ENCODE measurements at regions not wholly inside any gene's neighbourhood (a gene's known extent, or its start where the extent isn't known, plus 50 kb on each side); places are given as distances from the start of the nearest gene placed in this dataset.
"Not testable (repeated sequence)": the region's sequence is repeated elsewhere in the genome, so short reads cannot be mapped to it uniquely, and the experiment has no call there.

DNA sequence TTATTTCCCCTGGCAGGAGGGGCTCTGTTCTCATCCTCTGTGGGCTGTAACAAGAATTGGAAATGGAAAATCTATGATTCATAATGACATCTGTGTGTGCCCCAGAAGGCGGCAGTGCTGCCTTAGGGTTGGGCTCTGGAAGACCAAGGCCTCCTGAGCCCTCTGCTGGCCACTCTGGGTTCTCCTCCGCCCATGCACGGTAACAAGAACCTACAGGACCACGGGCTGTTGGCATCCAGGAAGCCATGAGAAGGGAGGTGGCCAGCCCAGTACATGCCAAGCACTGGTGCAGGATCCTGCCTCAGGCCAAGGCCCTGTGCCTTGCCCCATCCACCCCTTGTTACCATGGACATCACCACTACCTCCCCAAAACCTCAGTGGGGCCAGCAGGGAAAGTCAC lies 454.2 kb downstream of the TP53TG3F start:
- not testable (repeated sequence) for DNase-seq

GRCh38 chr16:33920761-33921545 lies 461.5 kb downstream of the TP53TG3F start:
- DNase-seq = peak; percentile 25

DNA sequence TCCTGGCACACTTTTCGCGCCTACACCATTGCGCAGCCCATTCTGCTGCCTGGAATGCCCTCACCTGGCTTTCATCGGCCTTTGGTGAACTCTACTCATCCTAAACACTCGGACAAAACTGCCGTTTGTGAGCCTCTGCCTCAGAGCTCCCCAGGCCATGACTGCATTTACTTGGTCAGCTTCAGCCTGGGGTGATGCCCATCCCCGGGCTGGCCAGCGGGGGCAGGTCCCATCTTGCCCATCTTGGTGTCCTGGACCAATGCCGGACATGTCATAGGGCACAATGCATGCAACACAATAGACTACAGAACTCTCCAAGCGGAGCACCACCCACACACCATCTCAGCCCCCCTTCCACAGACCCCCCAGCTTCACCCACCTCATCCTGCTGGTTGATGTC lies 463.5 kb downstream of the TP53TG3F start:
- not testable (repeated sequence) for DNase-seq

GRCh38 chr16:33928026-33928425 lies 468.6 kb downstream of the TP53TG3F start:
- not testable (repeated sequence) for DNase-seq

- DNase-seq = not testable (repeated sequence)
Measured at GRCh38 chr16:33932191-33932590, 472.8 kb downstream of the TP53TG3F start.

- not testable (repeated sequence) for DNase-seq
Measured at GRCh38 chr16:33933039-33933438, 473.6 kb downstream of the TP53TG3F start.

- DNase-seq = not testable (repeated sequence)
Measured at GRCh38 chr16:33935766-33936165, 476.4 kb downstream of the TP53TG3F start.

DNA sequence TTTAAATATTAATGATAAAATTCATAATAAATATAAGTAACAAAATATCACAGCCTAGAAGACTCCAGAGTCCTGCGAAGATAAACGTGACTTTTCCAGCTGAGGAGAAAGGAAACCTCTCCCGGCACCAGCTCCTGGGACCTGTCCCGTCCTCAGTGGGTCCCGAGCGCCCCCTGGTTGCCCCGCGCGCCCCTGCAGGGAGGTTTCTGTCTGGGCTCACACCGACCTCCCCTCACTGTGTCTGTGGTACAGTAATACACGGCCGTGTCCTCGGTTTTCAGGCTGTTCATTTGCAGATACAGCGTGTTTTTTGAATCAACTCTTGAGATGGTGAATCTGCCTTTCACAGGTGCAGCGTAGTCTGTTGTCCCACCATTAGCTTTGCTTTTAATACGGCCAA lies 478.7 kb downstream of the TP53TG3F start:
- DNase-seq = not testable (repeated sequence)

GRCh38 chr16:33961536-33961935 lies 502.1 kb downstream of the TP53TG3F start:
- not testable (repeated sequence) for DNase-seq

- not testable (repeated sequence) for DNase-seq
Measured at GRCh38 chr16:33965534-33965933, 506.1 kb downstream of the TP53TG3F start.

DNA sequence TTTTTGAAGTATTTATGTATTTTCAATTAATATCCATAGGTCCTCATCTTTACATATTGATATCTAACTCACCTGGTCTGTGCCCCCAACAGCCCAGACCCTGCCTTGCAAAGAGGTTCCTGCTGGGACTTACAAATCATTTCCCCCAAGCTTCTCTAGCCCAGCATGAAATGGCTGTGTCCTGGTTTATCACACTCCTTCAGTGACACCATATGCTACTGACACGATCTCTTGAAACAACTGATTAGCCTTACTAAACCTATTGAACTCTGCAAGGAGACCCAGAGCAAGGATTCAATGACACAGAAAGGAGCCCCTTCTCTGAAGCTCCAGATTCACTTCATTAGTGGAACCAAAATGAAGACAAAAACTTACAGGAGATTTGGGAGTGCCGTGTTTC lies 507.4 kb downstream of the TP53TG3F start:
- not testable (repeated sequence) for DNase-seq

DNA sequence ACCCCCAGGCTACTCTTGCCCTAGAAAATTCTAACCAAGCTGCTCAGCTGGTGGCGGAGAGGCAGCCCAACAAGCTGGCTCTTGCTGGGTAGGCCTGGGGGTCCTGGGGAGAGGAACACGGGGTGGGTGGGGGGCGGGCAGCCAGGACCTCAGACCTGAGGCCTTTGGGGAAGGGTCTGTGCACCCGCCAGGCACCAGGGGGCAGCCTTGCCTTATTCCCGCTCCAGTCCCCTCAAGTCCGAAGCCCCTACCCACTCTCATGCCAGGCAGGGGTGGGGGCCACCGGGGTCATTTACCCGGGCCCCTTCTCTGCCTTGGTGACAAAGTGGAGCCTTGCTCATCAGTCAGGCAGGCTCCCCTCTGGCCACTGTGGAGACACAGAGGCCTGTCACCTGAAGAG lies 515.1 kb downstream of the TP53TG3F start:
- DNase-seq = not testable (repeated sequence)

GRCh38 chr16:33975744-33976143 lies 516.3 kb downstream of the TP53TG3F start:
- not testable (repeated sequence) for DNase-seq

DNA sequence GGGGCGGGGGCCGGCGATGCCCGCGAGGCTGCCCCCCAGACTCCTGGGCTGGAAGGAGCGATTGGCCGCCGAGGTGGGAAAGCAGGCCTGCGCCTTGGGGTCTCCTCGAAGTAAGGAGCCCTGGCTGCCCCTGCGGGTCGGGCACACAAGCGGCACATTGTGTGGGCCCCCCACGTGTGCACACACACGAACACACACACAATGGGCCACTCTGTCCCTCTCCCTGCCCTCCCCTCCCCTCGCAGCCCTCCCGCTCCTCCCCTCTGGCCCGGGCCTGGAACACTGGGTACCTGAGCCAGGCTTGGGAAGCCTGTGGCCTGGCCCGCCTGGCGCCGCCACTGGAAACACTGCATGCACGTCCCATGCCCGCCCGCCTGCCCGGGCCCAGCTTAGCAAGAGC lies 517.1 kb downstream of the TP53TG3F start:
- DNase-seq = not testable (repeated sequence)

DNA sequence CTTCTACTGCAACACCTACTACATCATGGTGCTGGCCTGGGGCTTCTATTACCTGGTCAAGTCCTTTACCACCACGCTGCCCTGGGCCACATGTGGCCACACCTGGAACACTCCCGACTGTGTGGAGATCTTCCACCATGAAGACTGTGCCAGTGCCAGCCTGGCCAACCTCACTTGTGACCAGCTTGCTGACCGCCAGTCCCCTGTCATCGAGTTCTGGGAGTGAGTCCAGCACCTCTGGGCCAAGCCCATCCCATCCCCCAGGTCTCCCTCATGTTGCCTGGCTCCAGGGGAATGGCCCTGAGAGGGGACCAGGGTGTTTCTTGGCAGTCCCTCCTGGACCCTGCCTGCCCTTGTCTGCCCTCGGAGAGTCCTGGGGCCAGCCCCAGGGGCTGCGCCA lies 519.4 kb downstream of the TP53TG3F start:
- DNase-seq = not testable (repeated sequence)

DNA sequence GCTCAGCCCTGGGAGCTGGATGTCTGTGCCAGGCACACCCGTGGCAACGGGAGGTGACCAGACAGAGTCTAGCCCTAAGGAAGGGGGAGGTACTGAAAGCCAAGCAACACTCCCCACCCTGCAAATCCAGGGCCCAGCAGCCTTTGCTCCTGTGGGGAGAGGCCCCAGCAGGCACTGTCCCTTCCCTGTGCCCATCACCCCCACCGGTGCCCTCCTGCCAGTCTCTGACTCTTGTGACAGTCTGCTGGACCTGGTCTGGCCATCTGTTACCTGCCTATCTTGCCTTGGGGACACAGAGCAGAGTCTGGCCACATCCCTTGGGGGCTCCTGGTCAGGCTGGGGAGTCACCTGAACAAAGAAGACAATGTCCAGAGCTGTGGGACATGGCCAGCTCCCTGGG lies 520.2 kb downstream of the TP53TG3F start:
- not testable (repeated sequence) for DNase-seq

DNA sequence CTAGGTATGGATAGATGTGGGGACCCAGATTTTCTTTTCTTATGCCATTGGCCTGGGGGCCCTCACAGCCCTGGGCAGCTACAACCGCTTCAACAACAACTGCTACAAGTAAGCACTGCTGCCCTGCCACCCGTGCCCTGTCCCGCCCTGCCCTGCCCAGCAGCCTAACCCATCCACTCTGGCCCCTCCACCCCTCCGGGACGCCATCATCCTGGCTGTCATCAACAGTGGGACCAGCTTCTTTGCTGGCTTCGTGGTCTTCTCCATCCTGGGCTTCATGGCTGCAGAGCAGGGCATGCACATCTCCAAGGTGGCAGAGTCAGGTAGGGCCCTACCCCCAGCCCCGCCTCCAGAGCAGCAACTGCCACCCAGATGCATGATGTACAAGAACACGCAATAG lies 521.3 kb downstream of the TP53TG3F start:
- DNase-seq = not testable (repeated sequence)

- DNase-seq = not testable (repeated sequence)
Measured at GRCh38 chr16:33984428-33984827, 525.0 kb downstream of the TP53TG3F start.

DNA sequence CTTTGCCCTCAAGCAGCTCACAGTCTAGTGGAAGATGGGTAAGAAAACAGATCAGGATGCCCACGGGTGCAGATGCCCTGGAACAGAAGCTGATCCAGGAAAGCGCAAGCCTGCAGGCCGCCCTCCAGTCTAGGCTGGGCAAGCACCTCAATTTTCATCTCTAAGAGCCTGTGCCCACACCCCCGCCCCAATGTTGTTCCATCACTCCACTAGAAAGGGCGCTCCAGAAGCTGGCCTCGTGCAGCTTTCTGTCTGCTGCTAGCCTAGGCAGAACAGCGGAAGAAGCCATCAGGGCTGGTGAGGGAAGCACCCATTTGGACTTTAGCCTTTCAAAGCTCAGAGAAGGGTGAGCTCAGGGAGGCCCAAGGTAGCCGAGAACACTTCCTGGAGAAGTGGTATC lies 527.1 kb downstream of the TP53TG3F start:
- DNase-seq = not testable (repeated sequence)

DNA sequence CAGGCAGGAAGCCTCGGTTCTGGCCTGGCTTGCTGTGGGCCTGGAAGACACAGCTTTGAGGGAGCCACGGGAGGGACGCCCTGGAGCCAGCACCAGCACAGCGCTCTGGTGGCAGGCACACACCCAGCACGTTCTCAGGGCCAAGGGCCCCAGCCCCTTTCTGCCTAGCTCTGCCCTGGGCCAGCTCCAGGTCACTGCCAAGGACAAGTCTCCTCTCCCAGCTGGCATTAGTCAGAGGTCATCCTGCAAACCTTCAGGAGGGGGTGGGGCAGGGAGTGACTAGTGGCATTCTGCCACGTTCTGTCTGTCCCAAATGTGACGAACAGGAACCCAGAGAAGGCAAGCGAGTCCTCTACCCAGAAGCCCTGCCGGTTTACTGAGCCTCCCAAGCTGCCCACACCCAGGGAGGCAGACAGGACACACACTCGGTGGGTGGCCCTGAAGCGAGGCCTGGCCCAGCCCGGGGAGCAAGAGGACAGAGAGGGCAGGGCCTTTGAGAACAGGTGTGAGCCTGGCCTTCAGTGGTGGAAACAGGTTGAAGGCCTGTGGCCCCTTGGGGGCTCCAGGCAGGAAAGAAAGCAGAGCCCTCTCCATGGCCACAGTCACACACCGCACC lies 528.0 kb downstream of the TP53TG3F start:
- not testable (repeated sequence) for DNase-seq

DNA sequence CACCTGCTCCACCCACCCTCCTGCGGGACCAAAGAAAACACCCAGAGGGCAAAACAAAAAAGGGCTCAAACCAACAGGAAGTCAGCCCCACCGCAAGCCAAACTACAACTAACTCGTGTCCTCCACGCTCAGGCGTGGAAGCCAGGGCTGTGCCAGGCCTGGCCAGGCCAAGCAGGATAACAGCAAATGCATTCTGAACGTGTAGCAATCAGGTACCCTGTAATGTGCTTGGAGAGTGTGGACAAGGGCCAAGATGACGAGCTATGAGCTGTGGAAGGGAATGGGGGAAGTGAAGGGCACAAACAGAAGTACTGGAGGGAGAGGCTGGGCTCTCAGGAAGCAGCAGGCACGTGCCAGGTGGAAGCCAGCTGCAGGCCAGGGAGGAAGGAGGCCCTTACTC lies 528.6 kb downstream of the TP53TG3F start:
- not testable (repeated sequence) for DNase-seq

DNA sequence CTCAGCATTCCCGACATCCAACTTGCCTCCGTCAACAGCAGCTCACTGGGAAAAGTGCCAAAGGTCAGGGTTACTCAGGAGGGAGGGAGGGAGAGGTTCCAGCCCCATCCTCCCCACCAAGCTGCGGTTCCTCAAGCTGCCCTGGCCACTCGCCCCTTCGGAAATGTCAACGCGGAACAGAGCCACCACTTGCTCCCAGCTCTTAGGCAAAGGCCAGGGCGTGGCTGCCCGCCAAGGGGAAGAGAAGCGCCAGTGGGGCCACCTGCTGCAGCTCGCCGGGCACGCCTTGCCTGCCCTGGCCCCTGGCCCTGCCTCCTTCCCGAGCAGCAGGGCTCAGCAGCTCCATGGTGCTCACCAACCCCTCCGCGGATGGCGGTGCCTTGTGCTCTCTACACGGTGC lies 531.1 kb downstream of the TP53TG3F start:
- not testable (repeated sequence) for DNase-seq

- DNase-seq = not testable (repeated sequence)
Measured at GRCh38 chr16:33992513-33993177, 533.2 kb downstream of the TP53TG3F start.

DNA sequence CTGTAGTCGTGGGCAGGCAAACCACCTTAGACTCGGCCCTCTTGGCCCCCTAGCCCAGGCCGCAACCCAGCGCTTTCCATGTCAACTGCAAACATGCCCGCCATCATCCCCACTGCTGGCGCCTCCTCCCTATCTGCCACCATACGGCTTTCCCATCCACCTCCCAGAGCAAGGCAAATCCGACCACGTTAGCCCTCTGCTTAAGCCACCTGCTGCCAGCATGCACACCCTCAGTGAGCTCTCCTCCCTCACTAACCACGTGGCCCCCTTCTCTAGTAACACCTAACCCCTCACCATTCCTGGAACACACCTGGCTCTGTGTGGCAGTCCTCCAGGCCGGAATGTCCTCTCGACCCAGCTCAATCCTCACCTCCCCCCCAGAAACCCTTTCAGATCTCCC lies 534.8 kb downstream of the TP53TG3F start:
- not testable (repeated sequence) for DNase-seq
